ENCODE measurements at regions not wholly inside any gene's neighbourhood (a gene's known extent, or its start where the extent isn't known, plus 50 kb on each side); places are given as distances from the start of the nearest gene placed in this dataset.
A peak's percentile ranks its signal among the peaks of the same experiment; 100 is the strongest.
"Not testable (repeated sequence)": the region's sequence is repeated elsewhere in the genome, so short reads cannot be mapped to it uniquely, and the experiment has no call there.

DNA sequence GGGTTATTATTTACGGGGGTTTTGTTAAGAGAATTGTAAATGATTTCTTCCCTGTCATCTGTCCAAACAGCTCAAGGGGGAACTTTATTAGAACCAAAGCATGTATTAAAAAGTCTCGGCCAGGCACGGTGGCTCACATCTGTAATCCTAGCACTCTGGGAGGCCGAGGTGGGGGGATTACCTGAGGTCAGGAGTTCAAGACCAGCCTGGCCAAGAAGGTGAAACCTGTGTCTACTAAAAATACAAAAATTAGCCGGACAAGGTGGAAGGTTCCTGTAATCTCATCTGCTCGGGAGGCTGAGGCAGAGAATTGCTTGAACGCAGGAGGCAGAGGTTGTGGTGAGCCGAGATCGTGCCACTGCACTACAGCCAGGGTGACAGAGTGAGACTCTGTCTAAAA, 4486.6 kb upstream of the OR11H1 start:
- not testable (repeated sequence) for H3K36me3 ChIP-seq, H3K4me3 ChIP-seq, H3K4me1 ChIP-seq, H3K27ac ChIP-seq, H3K27me3 ChIP-seq
- peaks cover 0 to 37% of the 10 kb centered on the region in 2 donors for H3K9me3 ChIP-seq
- DNase-seq (ENCODE audit: low spot score), result peak; percentile 59

GRCh38 chr22:11042116-11042515, 4485.9 kb upstream of the OR11H1 start:
- H3K9me3 ChIP-seq, result peaks cover 0 to 30% of the 10 kb centered on the region in 2 donors
- H3K4me3 ChIP-seq, result no peak overlapping the region

DNA sequence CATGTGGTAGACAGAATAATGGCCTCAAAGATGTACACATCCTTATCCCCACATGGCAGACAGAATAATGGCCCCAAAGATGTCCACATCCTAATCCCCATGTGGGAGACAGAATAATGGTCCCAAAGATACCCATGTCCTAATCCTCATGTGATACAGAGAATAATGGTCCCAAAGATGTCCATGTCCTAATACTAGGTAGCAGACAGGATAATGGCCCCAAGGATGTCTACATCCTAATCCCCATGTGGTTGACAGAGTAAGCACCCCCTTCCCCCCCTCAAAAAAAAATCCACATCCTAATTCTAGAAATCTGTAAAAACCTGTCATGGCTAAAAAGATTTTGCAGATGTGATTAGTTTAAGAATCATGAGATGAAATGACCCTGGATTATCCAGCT, 4484.7 kb upstream of the OR11H1 start:
- peak; percentile 21 for DNase-seq (ENCODE audit: low spot score)
- H3K36me3 ChIP-seq, H3K4me1 ChIP-seq, H3K27me3 ChIP-seq, H3K4me3 ChIP-seq, H3K27ac ChIP-seq: not testable (repeated sequence)
- H3K9me3 ChIP-seq, result peaks cover 0 to 19% of the 10 kb centered on the region in 2 donors

More at GRCh38 chr22:11042116-11042515, 4485.9 kb upstream of the OR11H1 start:
- H3K4me1 ChIP-seq, result no peaks in the 10 kb centered on the region
- no peak overlapping the region for H3K27ac ChIP-seq
- peak; percentile 58 for DNase-seq (ENCODE audit: low spot score)
- H3K27me3 ChIP-seq, result no peaks in the 10 kb centered on the region
- TF ChIP-seq, protein P1, sequence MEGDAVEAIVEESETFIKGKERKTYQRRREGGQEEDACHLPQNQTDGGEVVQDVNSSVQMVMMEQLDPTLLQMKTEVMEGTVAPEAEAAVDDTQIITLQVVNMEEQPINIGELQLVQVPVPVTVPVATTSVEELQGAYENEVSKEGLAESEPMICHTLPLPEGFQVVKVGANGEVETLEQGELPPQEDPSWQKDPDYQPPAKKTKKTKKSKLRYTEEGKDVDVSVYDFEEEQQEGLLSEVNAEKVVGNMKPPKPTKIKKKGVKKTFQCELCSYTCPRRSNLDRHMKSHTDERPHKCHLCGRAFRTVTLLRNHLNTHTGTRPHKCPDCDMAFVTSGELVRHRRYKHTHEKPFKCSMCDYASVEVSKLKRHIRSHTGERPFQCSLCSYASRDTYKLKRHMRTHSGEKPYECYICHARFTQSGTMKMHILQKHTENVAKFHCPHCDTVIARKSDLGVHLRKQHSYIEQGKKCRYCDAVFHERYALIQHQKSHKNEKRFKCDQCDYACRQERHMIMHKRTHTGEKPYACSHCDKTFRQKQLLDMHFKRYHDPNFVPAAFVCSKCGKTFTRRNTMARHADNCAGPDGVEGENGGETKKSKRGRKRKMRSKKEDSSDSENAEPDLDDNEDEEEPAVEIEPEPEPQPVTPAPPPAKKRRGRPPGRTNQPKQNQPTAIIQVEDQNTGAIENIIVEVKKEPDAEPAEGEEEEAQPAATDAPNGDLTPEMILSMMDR (IDR thresholded peaks at IDR 0.05), result no peak
- no peaks in the 10 kb centered on the region for H3K36me3 ChIP-seq

GRCh38 chr22:11048884-11049283, 4479.1 kb upstream of the OR11H1 start:
- H3K4me1 ChIP-seq; H3K36me3 ChIP-seq; H3K27ac ChIP-seq; H3K27me3 ChIP-seq; H3K4me3 ChIP-seq; H3K9me3 ChIP-seq; DNase-seq (ENCODE audit: low spot score): not testable (repeated sequence)

GRCh38 chr22:11050226-11050625, 4477.8 kb upstream of the OR11H1 start:
- not testable (repeated sequence) for H3K27me3 ChIP-seq, H3K4me1 ChIP-seq, H3K27ac ChIP-seq, H3K4me3 ChIP-seq, H3K36me3 ChIP-seq
- peaks cover 0 to 11% of the 10 kb centered on the region in 2 donors for H3K9me3 ChIP-seq
- peak; percentile 57 for DNase-seq (ENCODE audit: low spot score)

- not testable (repeated sequence) for H3K36me3 ChIP-seq, H3K4me1 ChIP-seq, H3K27ac ChIP-seq, H3K4me3 ChIP-seq, H3K27me3 ChIP-seq
- H3K9me3 ChIP-seq, result peaks cover 0 to 11% of the 10 kb centered on the region in 2 donors
- peak; percentile 61 for DNase-seq (ENCODE audit: low spot score)
These were observed 4476.4 kb upstream of the OR11H1 start for GRCh38 chr22:11051401-11052112.

- H3K9me3 ChIP-seq, result peaks cover 0 to 25% of the 10 kb centered on the region in 2 donors
- H3K4me3 ChIP-seq, H3K4me1 ChIP-seq, H3K27ac ChIP-seq, H3K36me3 ChIP-seq, H3K27me3 ChIP-seq: not testable (repeated sequence)
- DNase-seq (ENCODE audit: low spot score), result peak; percentile 60
These were observed 4474.3 kb upstream of the OR11H1 start for GRCh38 chr22:11053403-11054344.

- DNase-seq (ENCODE audit: low spot score), result peak; percentile 57
- H3K4me3 ChIP-seq, H3K27me3 ChIP-seq, H3K27ac ChIP-seq, H3K36me3 ChIP-seq, H3K4me1 ChIP-seq: not testable (repeated sequence)
- H3K9me3 ChIP-seq, result peaks cover 0 to 25% of the 10 kb centered on the region in 2 donors
These were observed 4473.3 kb upstream of the OR11H1 start for GRCh38 chr22:11054681-11055080.

DNA sequence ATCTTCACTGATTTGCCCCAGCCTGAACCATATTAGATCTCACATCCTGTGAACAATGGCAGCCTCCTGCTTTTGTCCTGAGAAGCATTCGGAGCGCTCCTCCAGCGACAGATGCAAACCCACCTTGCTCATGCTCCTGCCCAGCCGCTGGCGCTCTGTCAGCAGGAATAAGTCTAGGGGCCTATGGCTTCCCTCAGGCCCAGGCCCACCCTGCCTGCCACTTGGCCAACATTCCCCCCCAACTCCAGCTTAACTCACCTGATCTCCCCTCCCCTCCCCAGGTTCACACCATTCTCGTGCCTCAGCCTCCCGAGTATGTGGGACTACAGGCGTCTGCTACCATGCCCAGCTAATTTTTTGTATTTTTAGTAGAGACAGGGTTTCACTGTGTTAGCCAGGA, 4472.8 kb upstream of the OR11H1 start:
- H3K9me3 ChIP-seq, result peaks cover 0 to 25% of the 10 kb centered on the region in 2 donors
- not testable (repeated sequence) for H3K36me3 ChIP-seq, H3K4me1 ChIP-seq, H3K27me3 ChIP-seq, H3K27ac ChIP-seq, H3K4me3 ChIP-seq
- peak; percentile 61 for DNase-seq (ENCODE audit: low spot score)

DNA sequence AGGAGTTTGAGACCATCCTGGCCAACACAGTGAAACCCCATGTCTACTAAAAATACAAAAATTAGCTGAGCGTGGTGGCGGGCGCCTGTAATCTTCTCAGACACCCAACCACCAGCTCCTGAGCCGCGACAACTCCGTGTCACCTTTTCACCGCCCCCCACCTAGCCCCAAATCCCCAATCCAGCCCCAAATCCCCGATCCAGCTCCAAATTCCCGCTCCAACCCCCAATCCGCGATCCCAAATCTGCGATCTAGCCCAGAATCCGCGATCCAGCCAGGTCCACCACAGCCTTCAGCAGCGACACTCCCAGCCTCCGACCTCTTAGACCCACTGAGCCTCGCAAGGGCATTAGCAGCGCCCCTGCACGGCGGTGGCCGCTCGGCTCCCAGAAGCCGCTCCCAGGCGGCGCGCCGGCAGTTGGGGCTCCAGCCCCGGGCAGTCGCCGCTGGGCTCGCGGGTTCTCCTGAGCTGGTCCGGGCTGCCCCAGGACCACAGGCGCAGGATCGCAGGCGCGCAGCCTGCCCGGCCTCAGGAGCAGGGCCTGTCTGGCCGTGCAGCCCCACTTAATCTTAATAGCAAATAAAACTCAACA, 4469.9 kb upstream of the OR11H1 start:
- H3K4me3 ChIP-seq, result not testable (repeated sequence)
- peak; percentile 58 for DNase-seq (ENCODE audit: low spot score)
- H3K9me3 ChIP-seq, result peaks cover 0 to 25% of the 10 kb centered on the region in 2 donors

DNA sequence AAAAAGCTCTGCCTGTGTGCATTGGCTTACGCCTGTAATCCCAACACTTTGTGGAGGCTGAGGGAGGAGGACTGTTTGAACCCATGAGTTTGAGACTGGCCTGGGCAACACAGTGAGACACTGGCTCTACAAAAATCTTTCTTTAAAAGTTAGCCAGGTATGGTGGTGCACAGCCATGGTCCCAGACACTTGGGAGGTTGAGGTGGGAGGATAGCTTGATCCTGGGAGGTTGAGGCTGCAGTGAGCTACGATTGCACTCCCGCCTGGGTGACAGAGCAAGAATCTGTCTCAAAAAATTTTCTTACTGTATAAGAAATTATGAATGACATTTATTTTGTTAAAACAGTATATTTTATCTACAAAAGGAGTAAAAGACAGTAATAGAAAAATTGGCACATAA, 4468.9 kb upstream of the OR11H1 start:
- not testable (repeated sequence) for H3K27me3 ChIP-seq, H3K27ac ChIP-seq, H3K36me3 ChIP-seq, H3K4me3 ChIP-seq, H3K4me1 ChIP-seq
- H3K9me3 ChIP-seq, result peaks cover 0 to 15% of the 10 kb centered on the region in 2 donors
- peak; percentile 59 for DNase-seq (ENCODE audit: low spot score)

More for the DNA sequence above, 4469.9 kb upstream of the OR11H1 start:
- H3K27me3 ChIP-seq, H3K4me1 ChIP-seq, H3K36me3 ChIP-seq, H3K27ac ChIP-seq: not testable (repeated sequence)

DNA sequence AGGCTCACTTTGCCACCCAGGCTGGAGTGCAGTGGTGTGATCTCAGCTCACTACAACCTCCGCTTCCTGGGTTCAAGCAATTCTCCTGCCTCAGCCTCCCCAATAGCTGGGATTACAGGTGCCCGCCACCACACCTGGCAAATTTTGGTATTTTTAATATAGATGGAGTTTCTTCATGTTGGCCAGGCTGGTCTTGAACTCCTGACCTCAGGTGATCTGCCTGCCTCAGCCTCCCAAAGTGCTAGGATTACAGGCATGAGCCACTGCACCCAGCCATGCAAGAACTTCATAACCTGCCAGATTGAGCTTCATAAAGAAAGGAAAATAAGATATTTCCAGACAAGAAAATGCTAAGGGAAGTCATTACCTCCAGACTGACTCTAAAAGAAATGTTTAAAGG, 4467.2 kb upstream of the OR11H1 start:
- H3K4me1 ChIP-seq, H3K27me3 ChIP-seq, H3K36me3 ChIP-seq, H3K27ac ChIP-seq, H3K4me3 ChIP-seq: not testable (repeated sequence)
- peak; percentile 55 for DNase-seq (ENCODE audit: low spot score)
- H3K9me3 ChIP-seq, result peaks cover 0 to 13% of the 10 kb centered on the region in 2 donors

- not testable (repeated sequence) for H3K27me3 ChIP-seq, H3K9me3 ChIP-seq, H3K4me1 ChIP-seq, H3K4me3 ChIP-seq, H3K36me3 ChIP-seq, H3K27ac ChIP-seq
- peak; percentile 73 for DNase-seq (ENCODE audit: low spot score)
These were observed 4465.5 kb upstream of the OR11H1 start for GRCh38 chr22:11062534-11062933.

Data from right atrium auricular region (tissue), 2 donors.